Left lobe of liver (tissue), 2 donors: ENCODE measurements at regions not wholly inside any gene's neighbourhood (a gene's known extent, or its start where the extent isn't known, plus 50 kb on each side); places are given as distances from the start of the nearest gene placed in this dataset.
A peak's percentile ranks its signal among the peaks of the same experiment; 100 is the strongest.

ENCODE experiments used
- ATAC-seq: fragments of 200-7000 bp; cut with Tn5 transposase; one replicate; pipeline ENCODE4 v1.9.1; 2020; ENCODE audit warnings: mild to moderate bottlenecking, moderate library complexity
- DNase-seq: peaks from one replicate; pipeline ENCODE4 v3.0.0-alpha.2; 2020; ENCODE audit warnings: low spot score
- donor health status: DM: no; HTN: no; CAD: no; lungs with moderate emphysema.
- donor health status: DM: no; HTN: yes; CAD: no.

- no peak for DNase-seq
- ATAC-seq, result no peak
Observed at GRCh38 chr14:86707071-86707470, 1177.1 kb downstream of the FLRT2 start.

GRCh38 chr14:86683561-86683960 is 1153.6 kb downstream of the FLRT2 start:
- DNase-seq (no peak), ATAC-seq (no peak)

GRCh38 chr14:86675059-86675458 is 1145.1 kb downstream of the FLRT2 start:
- no peak for ATAC-seq
- DNase-seq, result no peak

- ATAC-seq (peak; percentile 52), DNase-seq (no peak)
Observed at GRCh38 chr14:86673523-86673969, 1143.6 kb downstream of the FLRT2 start.

GRCh38 chr14:86672080-86672479 is 1142.1 kb downstream of the FLRT2 start:
- no peak for ATAC-seq

GRCh38 chr14:86665975-86666374 is 1136.0 kb downstream of the FLRT2 start:
- DNase-seq (no peak), ATAC-seq (no peak)

More at GRCh38 chr14:86672080-86672479, 1142.1 kb downstream of the FLRT2 start:
- no peak for DNase-seq

GRCh38 chr14:86662334-86662733 is 1132.4 kb downstream of the FLRT2 start:
- ATAC-seq (no peak), DNase-seq (no peak)

- no peak for ATAC-seq
- no peak for DNase-seq
Observed at GRCh38 chr14:86654558-86655184, 1124.7 kb downstream of the FLRT2 start.

- DNase-seq, result no peak
- ATAC-seq, result no peak
Observed at GRCh38 chr14:86652526-86652925, 1122.6 kb downstream of the FLRT2 start.

GRCh38 chr14:86646696-86647690 is 1117.0 kb downstream of the FLRT2 start:
- peak; percentile 43 for ATAC-seq
- no peak for DNase-seq

GRCh38 chr14:86646125-86646524 is 1116.2 kb downstream of the FLRT2 start:
- ATAC-seq, result no peak
- DNase-seq, result no peak

- no peak for DNase-seq
- ATAC-seq, result no peak
Observed at GRCh38 chr14:86641310-86641709, 1111.4 kb downstream of the FLRT2 start.

GRCh38 chr14:86640288-86640687 is 1110.3 kb downstream of the FLRT2 start:
- ATAC-seq, result no peak
- no peak for DNase-seq

- ATAC-seq, result no peak
- DNase-seq, result no peak
Observed at GRCh38 chr14:86639666-86640065, 1109.7 kb downstream of the FLRT2 start.

GRCh38 chr14:86639146-86639545 is 1109.2 kb downstream of the FLRT2 start:
- ATAC-seq (no peak), DNase-seq (no peak)

GRCh38 chr14:86627080-86627479 is 1097.1 kb downstream of the FLRT2 start:
- ATAC-seq (no peak), DNase-seq (no peak)

GRCh38 chr14:86626530-86626929 is 1096.6 kb downstream of the FLRT2 start:
- DNase-seq, result no peak
- no peak for ATAC-seq

GRCh38 chr14:86625637-86626036 is 1095.7 kb downstream of the FLRT2 start:
- DNase-seq, result no peak
- no peak for ATAC-seq

- DNase-seq (no peak), ATAC-seq (no peak)
Observed at GRCh38 chr14:86619726-86620125, 1089.8 kb downstream of the FLRT2 start.

- ATAC-seq, result no peak
- DNase-seq, result no peak
Observed at GRCh38 chr14:86613786-86614185, 1083.8 kb downstream of the FLRT2 start.

GRCh38 chr14:86613126-86613525 is 1083.2 kb downstream of the FLRT2 start:
- ATAC-seq, result no peak

GRCh38 chr14:86604561-86604960 is 1074.6 kb downstream of the FLRT2 start:
- ATAC-seq (no peak), DNase-seq (no peak)

More at GRCh38 chr14:86613126-86613525, 1083.2 kb downstream of the FLRT2 start:
- no peak for DNase-seq
